ENCODE measurements at regions not wholly inside any gene's neighbourhood (a gene's known extent, or its start where the extent isn't known, plus 50 kb on each side); places are given as distances from the start of the nearest gene placed in this dataset.

GRCh38 chr12:125804660-125805059 lies 739.4 kb downstream of the AACS start:
- no peak for TF ChIP-seq EZH2 (IDR thresholded peaks at IDR 0.05; ENCODE audit: insufficient read depth, poor library complexity, severe bottlenecking)
- TF ChIP-seq EZH2phosphoT487 (IDR thresholded peaks at IDR 0.05; ENCODE audit: insufficient read depth, low read depth), result no peak

All from GM23248 (cell line).